ENCODE measurements at regions not wholly inside any gene's neighbourhood (a gene's known extent, or its start where the extent isn't known, plus 50 kb on each side); places are given as distances from the start of the nearest gene placed in this dataset.

DNA sequence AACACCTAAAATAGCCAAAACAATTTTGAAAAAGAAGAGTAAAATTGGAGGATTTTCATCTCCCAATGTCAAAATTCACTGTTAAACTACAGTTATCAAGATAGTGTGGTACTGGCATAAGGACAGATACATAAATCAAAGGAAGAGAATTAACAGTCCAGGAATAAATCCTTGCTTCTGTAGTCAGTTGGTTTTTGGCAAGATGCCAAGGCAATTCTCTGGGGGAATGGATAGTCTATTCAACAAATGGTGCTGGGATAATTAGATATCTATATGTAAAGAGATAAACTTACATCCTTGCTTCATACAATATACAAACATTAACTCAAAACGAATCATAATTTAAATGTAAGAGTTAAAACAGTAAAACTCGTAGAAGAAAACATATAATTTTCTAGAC, 57.9 kb upstream of the SELENOK start:
- no peak for DNase-seq (ENCODE audit: low spot score)

DNA sequence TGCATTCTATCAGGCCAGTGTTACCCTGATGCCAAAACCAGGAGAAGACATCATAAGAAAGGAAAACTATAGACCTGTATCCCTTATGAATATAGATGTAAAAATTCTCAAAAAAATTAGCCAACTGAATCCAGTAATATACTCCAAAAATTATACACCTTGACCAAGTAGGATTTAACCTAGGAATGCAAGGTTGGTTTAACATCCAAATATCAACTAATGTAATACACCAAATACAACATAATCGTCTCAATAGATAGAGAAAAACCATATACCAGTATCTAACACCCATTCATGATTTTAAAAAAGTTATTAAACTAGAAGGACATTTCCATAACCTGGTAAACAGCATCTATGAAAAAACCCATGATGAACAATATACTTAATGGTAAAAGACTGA, 56.5 kb upstream of the SELENOK start:
- DNase-seq (ENCODE audit: low spot score) = no peak

DNA sequence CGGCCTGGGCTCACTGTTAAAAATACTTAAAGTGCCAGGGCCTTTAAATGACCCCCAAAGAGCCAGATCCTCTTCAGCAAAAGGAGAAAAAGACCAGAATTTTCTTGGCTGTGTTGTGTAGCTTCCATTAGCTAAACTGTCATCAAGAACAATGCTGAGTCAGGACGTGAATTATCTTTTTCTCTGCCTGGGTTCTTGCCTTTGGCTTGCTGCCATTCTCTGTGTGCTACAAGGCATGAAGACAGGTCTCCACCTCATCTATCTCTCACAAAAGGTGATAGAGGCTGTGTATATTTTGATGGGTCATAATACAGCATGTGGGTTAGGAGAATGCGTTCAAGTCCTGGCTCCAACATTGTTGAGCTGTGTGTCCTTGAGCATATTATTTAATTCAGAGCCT, 52.4 kb upstream of the SELENOK start:
- no peak for DNase-seq (ENCODE audit: low spot score)

DNA sequence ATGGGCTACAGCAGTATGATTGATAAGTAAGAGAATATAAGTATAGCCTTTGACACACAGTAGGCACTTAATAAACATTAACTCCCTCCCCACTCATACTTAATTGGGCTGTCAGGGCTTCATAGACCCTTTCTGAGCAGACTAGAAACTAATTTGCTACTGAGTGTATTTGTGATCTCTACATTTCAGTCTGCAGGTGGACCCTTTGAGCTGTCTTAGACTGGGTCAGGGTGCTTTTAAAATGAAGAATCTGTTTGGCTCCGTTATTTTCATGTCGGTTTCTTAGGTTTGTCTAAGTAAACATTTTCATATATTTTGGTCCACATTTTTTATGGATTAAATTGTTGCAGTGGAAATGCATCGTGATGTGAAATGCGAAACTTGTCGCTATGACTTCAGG, 50.3 kb upstream of the SELENOK start:
- no peak for DNase-seq (ENCODE audit: low spot score)
